Endodermal cell (in vitro differentiated cells): ENCODE measurements at regions not wholly inside any gene's neighbourhood (a gene's known extent, or its start where the extent isn't known, plus 50 kb on each side); places are given as distances from the start of the nearest gene placed in this dataset.

ENCODE experiments used
- DNase-seq: peaks from one replicate; pipeline ENCODE4 v3.0.0-alpha.2; 2017
- H3K27ac ChIP-seq: 2 replicates; pipeline ENCODE4 v1.5.1; 2013; ENCODE audit warnings: mild to moderate bottlenecking, low read depth, low read length, moderate library complexity
- H3K27me3 ChIP-seq: 2 replicates; pipeline ENCODE4 v1.6.1; 2013; ENCODE audit warnings: mild to moderate bottlenecking, low read length, moderate library complexity; ENCODE audit not compliant: insufficient read depth, control insufficient read depth, poor library complexity, severe bottlenecking
- H3K36me3 ChIP-seq: 2 replicates; pipeline ENCODE4 v1.7.0; 2013; ENCODE audit warnings: mild to moderate bottlenecking, low read length, moderate library complexity; ENCODE audit not compliant: control insufficient read depth, insufficient read depth
- H3K4me1 ChIP-seq: one replicate; pipeline ENCODE4 v1.7.0; 2013; ENCODE audit warnings: low read length; ENCODE audit not compliant: control insufficient read depth, insufficient read depth
- H3K4me3 ChIP-seq: 2 replicates; pipeline ENCODE4 v1.5.1; 2013; ENCODE audit warnings: mild to moderate bottlenecking, low read length, moderate library complexity
- H3K9ac ChIP-seq: 2 replicates; pipeline ENCODE4 v1.6.1; 2013; ENCODE audit warnings: mild to moderate bottlenecking, low read length, moderate library complexity; ENCODE audit not compliant: poor library complexity, severe bottlenecking; ENCODE audit errors: extremely low read depth
- H3K9me3 ChIP-seq: 2 replicates; pipeline ENCODE4 v1.6.1; 2013; ENCODE audit warnings: mild to moderate bottlenecking, low read length, moderate library complexity; ENCODE audit not compliant: control insufficient read depth
- H3K27ac Mint-ChIP-seq: 2 replicates; pipeline ENCODE4 v1.8.0; 2020; ENCODE audit warnings: mixed read lengths
- H3K27me3 Mint-ChIP-seq: 2 replicates; pipeline ENCODE4 v1.8.0; 2021; ENCODE audit warnings: mild to moderate bottlenecking, mixed read lengths; ENCODE audit not compliant: insufficient read depth
- H3K36me3 Mint-ChIP-seq: 2 replicates; pipeline ENCODE4 v1.8.0; 2020; ENCODE audit warnings: low read depth, mixed read lengths
- H3K4me1 Mint-ChIP-seq: 2 replicates; pipeline ENCODE4 v1.8.0; 2020; ENCODE audit warnings: mixed read lengths
- H3K4me3 Mint-ChIP-seq: 2 replicates; pipeline ENCODE4 v1.8.0; 2020; ENCODE audit warnings: mild to moderate bottlenecking, moderate library complexity, mixed read lengths
- H3K9me3 Mint-ChIP-seq: 2 replicates; pipeline ENCODE4 v1.8.0; 2020; ENCODE audit warnings: mild to moderate bottlenecking, mixed read lengths
- WGBS, 2 experiments: methylation state at CpG; one replicate each; pipeline versions ENCODE4 v1.1.5 to v1.1.7; 2013; ENCODE audit warnings: missing lambda C conversion rate in 2 of 2, mixed read lengths in 1 of 2; ENCODE audit not compliant: insufficient coverage in 1 of 2, insufficient read length in 1 of 2; 5-methylcytosine and 5-hydroxymethylcytosine counted together
- TF ChIP-seq, protein P1 (sequence below): fragments of 200-600 bp; sonication (generic); conservative IDR thresholded peaks from 2 replicates; pipeline ENCODE4 v1.5.0; 2021; ENCODE audit warnings: antibody characterized with exemption, mild to moderate bottlenecking

DNA sequence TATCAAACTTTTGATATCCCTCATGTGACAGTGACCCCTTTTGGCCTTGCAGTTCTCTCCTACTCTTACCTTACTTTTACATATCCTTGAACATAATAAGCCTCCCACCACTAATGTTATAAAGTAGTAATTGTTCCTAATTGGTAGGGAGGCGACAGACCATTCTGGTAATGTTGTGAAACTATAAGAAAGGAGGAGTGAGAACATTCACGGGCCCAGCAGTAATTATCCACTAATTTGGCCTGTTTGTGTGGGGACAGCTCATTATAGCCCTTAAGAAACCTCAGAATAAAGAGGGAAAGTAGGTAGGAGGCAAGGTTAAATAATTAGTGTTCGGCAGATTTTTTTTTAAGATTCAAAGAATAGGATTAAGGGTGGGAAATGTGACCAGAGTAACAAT, 1046.5 kb upstream of the ARRDC3 start:
- H3K27ac Mint-ChIP-seq: no peak overlapping the region

DNA sequence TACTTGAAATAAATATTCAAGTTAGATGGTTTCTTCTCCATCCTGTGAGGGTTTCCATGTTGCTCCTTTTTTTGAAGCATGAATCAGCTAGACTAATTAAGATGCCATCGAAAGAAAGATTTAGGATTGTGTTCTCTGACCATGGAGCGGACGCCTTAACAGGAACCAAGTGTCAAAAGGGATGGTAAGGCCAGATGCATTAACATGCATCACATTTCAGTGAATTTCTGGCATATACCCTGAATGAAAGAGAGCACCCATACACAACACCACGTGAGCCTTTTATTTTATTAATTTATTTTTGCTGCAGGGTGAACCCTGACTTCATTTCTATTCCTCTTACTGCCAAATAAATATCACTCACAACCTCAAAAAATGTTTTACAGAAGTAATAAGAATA, 1045.3 kb upstream of the ARRDC3 start:
- no peaks in the 10 kb centered on the region for H3K4me1 ChIP-seq
- H3K36me3 ChIP-seq: no peaks in the 10 kb centered on the region
- H3K9ac ChIP-seq: no peak overlapping the region
- TF ChIP-seq, protein P1, sequence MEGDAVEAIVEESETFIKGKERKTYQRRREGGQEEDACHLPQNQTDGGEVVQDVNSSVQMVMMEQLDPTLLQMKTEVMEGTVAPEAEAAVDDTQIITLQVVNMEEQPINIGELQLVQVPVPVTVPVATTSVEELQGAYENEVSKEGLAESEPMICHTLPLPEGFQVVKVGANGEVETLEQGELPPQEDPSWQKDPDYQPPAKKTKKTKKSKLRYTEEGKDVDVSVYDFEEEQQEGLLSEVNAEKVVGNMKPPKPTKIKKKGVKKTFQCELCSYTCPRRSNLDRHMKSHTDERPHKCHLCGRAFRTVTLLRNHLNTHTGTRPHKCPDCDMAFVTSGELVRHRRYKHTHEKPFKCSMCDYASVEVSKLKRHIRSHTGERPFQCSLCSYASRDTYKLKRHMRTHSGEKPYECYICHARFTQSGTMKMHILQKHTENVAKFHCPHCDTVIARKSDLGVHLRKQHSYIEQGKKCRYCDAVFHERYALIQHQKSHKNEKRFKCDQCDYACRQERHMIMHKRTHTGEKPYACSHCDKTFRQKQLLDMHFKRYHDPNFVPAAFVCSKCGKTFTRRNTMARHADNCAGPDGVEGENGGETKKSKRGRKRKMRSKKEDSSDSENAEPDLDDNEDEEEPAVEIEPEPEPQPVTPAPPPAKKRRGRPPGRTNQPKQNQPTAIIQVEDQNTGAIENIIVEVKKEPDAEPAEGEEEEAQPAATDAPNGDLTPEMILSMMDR: no peak
- no peaks in the 10 kb centered on the region for H3K27me3 ChIP-seq
- peaks cover 12% of the 10 kb centered on the region for H3K9me3 ChIP-seq
- 92 to 100% methylated on average over 2 to 4 of the region's 4 CpGs for WGBS, 2 experiments
- Mint-ChIP-seq H3K27me3 (no peaks in the 10 kb centered on the region), H3K9me3 (peaks cover 16% of the 10 kb centered on the region), H3K27ac (no peak overlapping the region), H3K36me3 (no peaks in the 10 kb centered on the region), H3K4me1 (no peaks in the 10 kb centered on the region), H3K4me3 (no peak overlapping the region)
- DNase-seq: no peak
- H3K4me3 ChIP-seq: no peak overlapping the region
- no peak overlapping the region for H3K27ac ChIP-seq

More for the DNA sequence above, 1046.5 kb upstream of the ARRDC3 start:
- H3K36me3 Mint-ChIP-seq: no peaks in the 10 kb centered on the region
- TF ChIP-seq, protein P1: no peak
- no peaks in the 10 kb centered on the region for H3K4me1 ChIP-seq
- H3K4me3 ChIP-seq: no peak overlapping the region
- 86% methylated on average over 1 to 3 of the region's 3 CpGs for WGBS, 2 experiments
- H3K9ac ChIP-seq: no peak overlapping the region
- H3K9me3 Mint-ChIP-seq: peaks cover 11% of the 10 kb centered on the region
- no peak overlapping the region for H3K27ac ChIP-seq
- H3K36me3 ChIP-seq: no peaks in the 10 kb centered on the region
- H3K27me3 Mint-ChIP-seq: no peaks in the 10 kb centered on the region
- no peaks in the 10 kb centered on the region for H3K4me1 Mint-ChIP-seq
- no peak overlapping the region for H3K4me3 Mint-ChIP-seq
- H3K27me3 ChIP-seq: no peaks in the 10 kb centered on the region
- DNase-seq: no peak
- H3K9me3 ChIP-seq: peaks cover under 1% of the 10 kb centered on the region

DNA sequence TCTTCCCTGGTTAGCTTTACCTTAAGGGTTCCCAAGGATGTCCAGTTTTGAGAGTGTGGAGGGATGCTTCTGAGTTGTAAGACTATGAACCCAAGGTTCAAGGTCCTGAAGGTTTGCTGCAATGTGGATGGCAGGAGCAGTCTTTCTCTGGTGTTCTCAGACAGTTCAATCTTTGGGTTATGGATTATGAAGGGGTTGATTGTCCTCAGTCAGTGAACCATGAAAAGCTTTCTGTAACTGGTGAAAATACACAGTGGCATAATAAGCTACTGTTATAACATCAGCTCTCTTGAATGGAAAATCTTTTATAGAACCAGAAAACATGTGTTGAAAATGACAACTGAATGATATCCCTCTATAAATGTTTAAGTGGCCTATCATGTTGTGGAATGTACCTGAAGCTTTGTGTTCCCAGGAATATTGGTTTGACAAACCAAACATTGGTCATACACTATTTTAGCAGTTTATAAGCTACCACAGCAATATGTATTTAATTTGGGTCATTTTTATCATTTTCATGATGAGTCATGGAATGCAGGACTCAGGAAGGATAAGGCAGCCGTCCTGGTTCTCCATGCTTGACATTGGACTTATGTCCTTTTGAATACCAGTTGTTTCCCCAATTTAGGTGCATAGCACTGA, 1041.8 kb upstream of the ARRDC3 start:
- H3K9me3 Mint-ChIP-seq: peaks cover 40% of the 10 kb centered on the region
- H3K36me3 Mint-ChIP-seq: peaks cover 3% of the 10 kb centered on the region
- 94 to 100% methylated on average over 1 of the region's 1 CpG for WGBS, 2 experiments

More for the DNA sequence above, 1041.8 kb upstream of the ARRDC3 start:
- no peaks in the 10 kb centered on the region for H3K27me3 Mint-ChIP-seq
- H3K36me3 ChIP-seq: no peaks in the 10 kb centered on the region
- H3K9me3 ChIP-seq: peaks cover 45% of the 10 kb centered on the region
- no peaks in the 10 kb centered on the region for H3K4me1 ChIP-seq
- no peak overlapping the region for H3K4me3 Mint-ChIP-seq
- no peak overlapping the region for H3K9ac ChIP-seq
- H3K27ac Mint-ChIP-seq: no peak overlapping the region
- H3K4me1 Mint-ChIP-seq: no peaks in the 10 kb centered on the region
- TF ChIP-seq, protein P1: no peak
- H3K27me3 ChIP-seq: no peaks in the 10 kb centered on the region
- no peak for DNase-seq
- no peak overlapping the region for H3K4me3 ChIP-seq
- no peak overlapping the region for H3K27ac ChIP-seq
